NT2/D1 (cell line): ENCODE measurements at regions not wholly inside any gene's neighbourhood (a gene's known extent, or its start where the extent isn't known, plus 50 kb on each side); places are given as distances from the start of the nearest gene placed in this dataset.
"Not testable (repeated sequence)": the region's sequence is repeated elsewhere in the genome, so short reads cannot be mapped to it uniquely, and the experiment has no call there.

Source experiments
- DNase-seq: peaks from one replicate; pipeline ENCODE4 v3.0.0-alpha.2; 2011; ENCODE audit warnings: low read depth, low spot score
- H3K27me3 ChIP-seq: 2 replicates; pipeline ENCODE4 v1.6.0; 2011; ENCODE audit warnings: mild to moderate bottlenecking; ENCODE audit not compliant: insufficient read length, insufficient read depth
- H3K36me3 ChIP-seq: 2 replicates; pipeline ENCODE4 v1.6.1; 2011; ENCODE audit warnings: mild to moderate bottlenecking, low read length, mixed read lengths; ENCODE audit not compliant: insufficient read depth, insufficient read length
- H3K4me1 ChIP-seq: 2 replicates; pipeline ENCODE4 v1.5.1; 2011; ENCODE audit not compliant: insufficient read depth, insufficient read length
- H3K4me3 ChIP-seq: 2 replicates; pipeline ENCODE4 v1.5.1; 2011; ENCODE audit warnings: low read depth; ENCODE audit not compliant: insufficient read length
- H3K9ac ChIP-seq: 2 replicates; pipeline ENCODE4 v1.6.0; 2011; ENCODE audit warnings: low read depth; ENCODE audit not compliant: insufficient read length
- H3K9me3 ChIP-seq: 2 replicates; pipeline ENCODE4 v1.5.1; 2011; ENCODE audit warnings: mild to moderate bottlenecking, low read length; ENCODE audit not compliant: insufficient read depth
- SUZ12 ChIP-seq: IDR thresholded peaks from 2 replicates; pipeline ENCODE4 v1.6.1; 2011; ENCODE audit not compliant: insufficient read length, insufficient read depth; ENCODE audit errors: extremely low read depth
- YY1 ChIP-seq: IDR thresholded peaks from 2 replicates; pipeline ENCODE4 v1.6.1; 2011; ENCODE audit not compliant: insufficient read length, insufficient read depth
- ZNF274 ChIP-seq: IDR thresholded peaks from 2 replicates; pipeline ENCODE4 v1.6.1; 2011; ENCODE audit warnings: mild to moderate bottlenecking, low read depth, low read length

GRCh38 chr2:239831001-239831731 lies 194.0 kb downstream of the NDUFA10 start:
- H3K9ac ChIP-seq: no peak overlapping the region
- peak; percentile 63 for DNase-seq
- TF ChIP-seq ZNF274 (no peak), YY1 (no peak), SUZ12 (no peak)
- H3K4me1 ChIP-seq: peaks cover 19% of the 10 kb centered on the region
- H3K9me3 ChIP-seq: peaks cover 2% of the 10 kb centered on the region; the same call in 1 of the 2 replicates
- no peaks in the 10 kb centered on the region for H3K27me3 ChIP-seq
- no peaks in the 10 kb centered on the region for H3K36me3 ChIP-seq
- no peak overlapping the region for H3K4me3 ChIP-seq

GRCh38 chr2:239830121-239831000 lies 194.8 kb downstream of the NDUFA10 start:
- no peak overlapping the region for H3K4me3 ChIP-seq
- no peaks in the 10 kb centered on the region for H3K27me3 ChIP-seq
- H3K9me3 ChIP-seq: no peaks in the 10 kb centered on the region
- no peak for DNase-seq
- no peak overlapping the region for H3K9ac ChIP-seq
- no peaks in the 10 kb centered on the region for H3K36me3 ChIP-seq
- TF ChIP-seq SUZ12: no peak
- TF ChIP-seq YY1: no peak
- no peak for TF ChIP-seq ZNF274
- peaks cover 22% of the 10 kb centered on the region for H3K4me1 ChIP-seq

- TF ChIP-seq ZNF274 (no peak), YY1 (no peak), SUZ12 (no peak)
- Histone ChIP-seq H3K9ac (no peak overlapping the region), H3K36me3 (no peaks in the 10 kb centered on the region), H3K9me3 (no peaks in the 10 kb centered on the region), H3K4me3 (no peak overlapping the region), H3K27me3 (no peaks in the 10 kb centered on the region), H3K4me1 (peaks cover 22% of the 10 kb centered on the region)
- no peak for DNase-seq
These were observed 195.8 kb downstream of the NDUFA10 start for GRCh38 chr2:239829326-239829725.

GRCh38 chr2:239828973-239829275 lies 196.2 kb downstream of the NDUFA10 start:
- H3K4me3 ChIP-seq, H3K27me3 ChIP-seq, DNase-seq, H3K9me3 ChIP-seq, H3K36me3 ChIP-seq, H3K9ac ChIP-seq: not testable (repeated sequence)
- H3K4me1 ChIP-seq: peaks cover 22% of the 10 kb centered on the region

GRCh38 chr2:239828192-239828972 lies 196.8 kb downstream of the NDUFA10 start:
- Histone ChIP-seq H3K36me3 (no peaks in the 10 kb centered on the region), H3K4me1 (peaks cover 22% of the 10 kb centered on the region), H3K4me3 (no peak overlapping the region), H3K9ac (no peak overlapping the region), H3K9me3 (no peaks in the 10 kb centered on the region), H3K27me3 (no peaks in the 10 kb centered on the region)
- no peak for DNase-seq
- TF ChIP-seq YY1 (no peak), SUZ12 (no peak), ZNF274 (no peak)

- no peak for DNase-seq
- H3K36me3 ChIP-seq: no peaks in the 10 kb centered on the region
- no peaks in the 10 kb centered on the region for H3K27me3 ChIP-seq
These were observed 197.6 kb downstream of the NDUFA10 start for GRCh38 chr2:239827523-239827890.

More at GRCh38 chr2:239827523-239827890, 197.6 kb downstream of the NDUFA10 start:
- Histone ChIP-seq H3K9me3 (no peaks in the 10 kb centered on the region), H3K9ac (no peak overlapping the region), H3K4me1 (peaks cover 17% of the 10 kb centered on the region), H3K4me3 (no peak overlapping the region)
- no peak for TF ChIP-seq SUZ12
- no peak for TF ChIP-seq YY1
- no peak for TF ChIP-seq ZNF274
